GM19438 (cell line): ENCODE measurements at regions not wholly inside any gene's neighbourhood (a gene's known extent, or its start where the extent isn't known, plus 50 kb on each side); places are given as distances from the start of the nearest gene placed in this dataset.

Experiments
- ATAC-seq: cut with Tn5 transposase; IDR thresholded peaks from one replicate; pipeline ENCODE4 v1.9.1; 2021; ENCODE audit warnings: low read depth; ENCODE audit not compliant: unreplicated experiment

GRCh38 chr14:95418858-95419257, 97.6 kb downstream of the SYNE3 start:
- no peak for ATAC-seq

GRCh38 chr14:95417492-95417891, 97.8 kb upstream of the CLMN start:
- ATAC-seq: no peak

- ATAC-seq: no peak
Observed at GRCh38 chr14:95415993-95416392, 96.3 kb upstream of the CLMN start.

GRCh38 chr14:95413289-95414215, 93.8 kb upstream of the CLMN start:
- no peak for ATAC-seq

GRCh38 chr14:95410838-95411237, 91.1 kb upstream of the CLMN start:
- ATAC-seq: no peak

- ATAC-seq: no peak
Observed at GRCh38 chr14:95409477-95410272, 90.0 kb upstream of the CLMN start.

GRCh38 chr14:95408731-95409476, 89.2 kb upstream of the CLMN start:
- no peak for ATAC-seq

GRCh38 chr14:95407354-95407753, 87.6 kb upstream of the CLMN start:
- no peak for ATAC-seq

- ATAC-seq: no peak
Observed at GRCh38 chr14:95406756-95407277, 87.1 kb upstream of the CLMN start.

- ATAC-seq: no peak
Observed at GRCh38 chr14:95404583-95404982, 84.9 kb upstream of the CLMN start.

GRCh38 chr14:95402578-95402977, 82.9 kb upstream of the CLMN start:
- no peak for ATAC-seq

- ATAC-seq: no peak
Observed at GRCh38 chr14:95402176-95402575, 82.5 kb upstream of the CLMN start.

GRCh38 chr14:95398630-95399547, 79.2 kb upstream of the CLMN start:
- no peak for ATAC-seq

GRCh38 chr14:95397325-95397724, 77.6 kb upstream of the CLMN start:
- no peak for ATAC-seq

- ATAC-seq: no peak
Observed at GRCh38 chr14:95396221-95396620, 76.5 kb upstream of the CLMN start.

- ATAC-seq: no peak
Observed at GRCh38 chr14:95395098-95395737, 75.5 kb upstream of the CLMN start.

- no peak for ATAC-seq
Observed at GRCh38 chr14:95394297-95395097, 74.8 kb upstream of the CLMN start.

GRCh38 chr14:95392841-95393240, 73.1 kb upstream of the CLMN start:
- no peak for ATAC-seq
